Stimulated activated naive CD4-positive, alpha-beta T cell treated with Interleukin-2 at 50 U/mL for 16 hours (primary cell): ENCODE measurements at regions not wholly inside any gene's neighbourhood (a gene's known extent, or its start where the extent isn't known, plus 50 kb on each side); places are given as distances from the start of the nearest gene placed in this dataset.
"Not testable (repeated sequence)": the region's sequence is repeated elsewhere in the genome, so short reads cannot be mapped to it uniquely, and the experiment has no call there.

Source experiments
- DNase-seq: peaks from one replicate; lab custom pipeline; 2025; lab: John Stamatoyannopoulos, UW

DNA sequence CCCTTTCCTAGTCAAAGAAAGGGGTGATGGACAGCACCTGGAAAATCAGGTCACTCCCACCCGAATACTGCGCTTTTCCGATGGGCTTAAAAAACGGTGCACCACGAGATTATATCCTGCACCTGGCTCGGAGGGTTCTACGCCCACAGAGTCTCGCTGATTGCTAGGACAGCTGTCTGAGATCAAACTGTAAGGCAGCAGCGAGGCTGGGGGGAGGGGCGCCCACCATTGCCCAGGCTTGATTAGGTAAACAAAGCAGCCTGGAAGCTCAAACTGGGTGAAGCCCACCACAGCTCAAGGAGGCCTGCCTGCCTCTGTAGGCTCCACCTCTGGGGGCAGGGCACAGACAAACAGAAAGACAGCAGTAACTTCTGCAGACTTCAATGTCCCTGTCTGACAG is 783.4 kb downstream of the NSUN3 start:
- DNase-seq, result not testable (repeated sequence)

- DNase-seq, result no peak
Measured at GRCh38 chr3:94862703-94863102, 799.8 kb downstream of the NSUN3 start.

- DNase-seq, result no peak
Measured at GRCh38 chr3:94869059-94869547, 806.2 kb downstream of the NSUN3 start.

- no peak for DNase-seq
Measured at GRCh38 chr3:94873751-94874150, 810.9 kb downstream of the NSUN3 start.

DNA sequence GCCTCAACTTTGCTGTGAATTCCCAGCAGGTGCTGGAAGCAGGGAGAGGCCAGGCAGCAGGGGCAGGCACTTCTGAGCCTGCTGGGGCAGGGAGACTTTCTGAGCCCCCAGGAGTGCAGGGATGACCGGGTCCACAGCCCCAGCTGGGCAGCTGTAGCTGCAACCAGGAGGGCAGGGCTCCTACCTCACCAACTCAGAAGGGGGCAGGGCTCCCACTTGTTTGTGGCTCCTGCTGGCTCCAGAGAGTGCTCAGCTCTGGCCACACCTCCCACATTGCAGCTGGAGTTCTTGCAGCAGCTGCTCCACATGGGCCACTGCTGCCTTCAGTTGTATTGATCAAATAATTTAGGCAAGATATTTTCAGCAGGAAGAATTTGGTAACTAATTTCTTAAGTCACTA is 812.3 kb downstream of the NSUN3 start:
- no peak for DNase-seq

- no peak for DNase-seq
Measured at GRCh38 chr3:94887065-94887464, 824.2 kb downstream of the NSUN3 start.

GRCh38 chr3:94896994-94897393 is 834.1 kb downstream of the NSUN3 start:
- no peak for DNase-seq

DNA sequence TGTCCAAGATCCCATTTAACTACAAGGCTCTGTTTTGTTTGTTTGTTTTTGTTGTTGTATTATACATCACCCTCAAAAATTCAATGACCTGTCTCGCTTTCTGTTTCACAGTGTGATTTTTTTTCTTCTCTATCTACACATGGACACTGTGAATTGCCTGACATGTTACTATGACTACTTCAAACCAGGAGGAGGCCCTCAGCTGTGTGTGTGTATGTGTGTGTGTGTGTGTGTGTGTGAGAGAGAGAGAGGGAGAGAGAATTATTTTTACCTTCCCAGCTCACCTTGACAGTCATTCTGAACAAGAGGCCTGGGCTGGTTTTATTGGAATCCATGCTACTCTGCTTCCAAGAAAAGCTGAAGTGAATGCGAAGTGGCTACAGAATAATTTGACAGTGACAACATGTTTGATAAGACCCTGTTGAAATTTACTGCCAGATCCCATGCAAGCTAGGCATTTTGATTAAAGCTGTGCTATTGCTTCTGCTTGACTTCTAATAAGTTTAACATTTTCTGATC is 841.4 kb downstream of the NSUN3 start:
- DNase-seq, result no peak

- DNase-seq, result no peak
Measured at GRCh38 chr3:94909726-94910125, 846.9 kb downstream of the NSUN3 start.

DNA sequence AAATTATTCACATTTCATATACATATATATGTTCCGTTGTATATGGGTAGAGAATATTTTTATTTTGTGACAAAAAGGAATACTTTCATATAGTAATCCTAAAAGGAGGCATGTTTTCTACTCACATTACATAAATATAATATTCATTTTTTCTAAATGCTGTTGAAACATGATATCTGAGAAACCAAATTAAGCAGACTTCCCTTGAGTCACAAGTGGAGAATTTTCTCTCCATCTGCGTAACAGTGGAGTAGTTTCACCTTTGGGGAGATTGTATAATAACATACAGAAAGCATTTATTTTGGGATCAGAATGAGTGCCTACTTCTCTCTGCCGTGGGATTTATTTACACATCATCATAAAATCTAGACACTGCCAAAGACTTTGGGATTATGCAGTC is 849.8 kb downstream of the NSUN3 start:
- no peak for DNase-seq

GRCh38 chr3:94927175-94927574 is 864.3 kb downstream of the NSUN3 start:
- DNase-seq, result no peak

GRCh38 chr3:94928921-94929320 is 866.1 kb downstream of the NSUN3 start:
- no peak for DNase-seq

- no peak for DNase-seq
Measured at GRCh38 chr3:94935738-94936580, 873.1 kb downstream of the NSUN3 start.

GRCh38 chr3:94937980-94938379 is 875.1 kb downstream of the NSUN3 start:
- no peak for DNase-seq

GRCh38 chr3:94946683-94947082 is 883.8 kb downstream of the NSUN3 start:
- no peak for DNase-seq

- no peak for DNase-seq
Measured at GRCh38 chr3:94961423-94962100, 898.7 kb downstream of the NSUN3 start.

DNA sequence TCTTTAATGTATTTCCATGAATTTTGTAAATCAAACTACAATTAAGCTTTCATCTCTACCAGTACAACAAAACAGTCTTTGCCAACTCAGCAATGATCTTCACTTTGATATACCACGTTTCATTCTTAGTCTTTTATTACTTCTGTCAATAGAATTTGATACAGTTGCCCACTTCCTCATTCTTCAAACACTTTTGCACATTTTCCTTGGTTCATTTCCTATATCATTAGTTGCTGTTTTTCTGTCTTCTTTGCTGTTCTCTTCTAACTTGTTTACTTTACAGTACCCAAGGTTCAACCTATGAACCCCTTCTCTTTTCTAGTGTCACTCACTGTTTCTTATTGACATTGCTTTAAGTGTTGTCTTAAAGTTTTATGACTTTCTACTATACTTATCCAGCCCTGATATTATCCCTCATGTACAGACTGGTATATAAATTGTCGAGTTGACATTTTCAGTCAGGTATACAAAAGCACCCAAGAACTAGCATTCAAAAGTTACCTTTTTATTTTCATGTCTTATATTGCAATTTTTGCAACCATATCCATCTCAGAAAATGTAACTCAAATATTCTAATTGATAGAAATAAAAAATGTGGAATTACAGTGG is 903.1 kb downstream of the NSUN3 start:
- no peak for DNase-seq

- no peak for DNase-seq
Measured at GRCh38 chr3:94967196-94967595, 904.3 kb downstream of the NSUN3 start.

GRCh38 chr3:94968519-94968918 is 905.7 kb downstream of the NSUN3 start:
- DNase-seq, result no peak

DNA sequence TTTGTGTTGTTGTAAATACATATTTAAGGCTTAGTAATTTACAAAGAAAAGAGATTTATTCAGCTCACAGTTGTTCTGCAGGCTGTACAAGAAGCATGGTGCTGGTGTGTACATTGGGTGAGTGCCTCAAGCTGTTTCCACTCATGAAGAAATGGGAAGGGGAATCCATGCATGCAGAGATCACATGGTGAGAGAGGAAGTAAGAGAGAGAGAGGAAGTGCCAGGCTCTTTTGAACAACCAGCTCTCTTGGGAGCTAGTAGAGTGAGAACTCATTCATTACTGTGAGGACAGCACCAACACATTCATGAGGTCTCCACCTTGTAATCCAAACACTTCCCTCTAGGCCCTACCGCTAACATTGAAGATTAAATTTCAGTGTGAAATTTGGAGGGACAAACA is 909.2 kb downstream of the NSUN3 start:
- no peak for DNase-seq

DNA sequence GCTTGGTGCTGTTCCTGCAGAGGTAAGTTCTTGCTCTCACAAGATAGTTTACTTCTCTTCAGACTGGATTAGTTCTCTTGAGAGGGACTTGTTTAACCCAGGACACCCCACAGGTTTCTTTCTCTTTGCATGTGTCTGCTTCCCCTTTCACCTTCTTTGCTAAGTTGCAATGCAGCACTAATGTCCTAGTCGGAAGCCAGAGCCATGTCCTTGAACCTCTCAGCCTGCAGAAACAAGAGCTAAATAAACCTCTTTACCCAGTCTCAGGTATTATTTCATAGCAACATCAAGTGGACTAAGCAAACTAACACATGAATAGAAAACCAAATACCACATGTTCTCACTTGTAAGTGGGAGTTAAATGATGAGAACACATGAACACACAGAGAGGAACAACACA is 915.2 kb downstream of the NSUN3 start:
- no peak for DNase-seq

DNA sequence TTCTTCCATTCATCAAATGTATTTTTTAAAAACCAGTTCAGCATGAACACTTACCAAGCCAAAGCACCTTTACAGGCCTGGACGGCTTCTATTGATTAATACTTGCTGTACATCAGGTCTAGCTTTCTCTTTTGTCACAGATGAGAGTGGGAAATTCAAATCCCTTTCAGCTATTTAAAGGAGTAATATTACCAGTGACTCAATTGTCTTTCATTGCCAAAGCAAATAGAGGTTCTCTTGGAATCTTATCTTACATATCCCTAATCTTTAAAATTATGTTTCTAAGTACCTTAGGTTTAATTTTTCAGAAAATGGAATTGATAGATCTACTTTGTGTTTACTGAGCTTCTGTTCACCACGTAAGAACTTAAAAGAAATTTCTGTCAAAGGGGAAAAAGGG is 922.9 kb downstream of the NSUN3 start:
- no peak for DNase-seq
